ENCODE measurements at regions not wholly inside any gene's neighbourhood (a gene's known extent, or its start where the extent isn't known, plus 50 kb on each side); places are given as distances from the start of the nearest gene placed in this dataset.

GRCh38 chr4:165666836-165667235, 206.2 kb upstream of the TLL1 start:
- no peaks in the 10 kb centered on the region for H3K9me3 ChIP-seq (ENCODE audit: severe bottlenecking)

GRCh38 chr4:165667969-165668368, 205.1 kb upstream of the TLL1 start:
- H3K36me3 ChIP-seq (ENCODE audit: low read depth), result no peaks in the 10 kb centered on the region
- no peaks in the 10 kb centered on the region for H3K27me3 ChIP-seq (ENCODE audit: insufficient read depth, poor library complexity, severe bottlenecking)
- ATAC-seq (ENCODE audit: low read depth), result no peak
- no peaks in the 10 kb centered on the region for H3K9me3 ChIP-seq (ENCODE audit: severe bottlenecking)
- DNase-seq (ENCODE audit: low spot score), result no peak
- H3K4me1 ChIP-seq (ENCODE audit: insufficient read depth, poor library complexity, severe bottlenecking), result peaks cover 3% of the 10 kb centered on the region
- no peak overlapping the region for H3K4me3 ChIP-seq (ENCODE audit: severe bottlenecking)
- TF ChIP-seq CTCF (IDR thresholded peaks at IDR 0.05; ENCODE audit: poor library complexity, severe bottlenecking), result no peak
- H3K27ac ChIP-seq (ENCODE audit: poor library complexity, severe bottlenecking), result no peak overlapping the region

More at GRCh38 chr4:165666836-165667235, 206.2 kb upstream of the TLL1 start:
- Histone ChIP-seq H3K36me3 (ENCODE audit: low read depth) (no peaks in the 10 kb centered on the region), H3K4me1 (ENCODE audit: insufficient read depth, poor library complexity, severe bottlenecking) (peaks cover 3% of the 10 kb centered on the region), H3K27ac (ENCODE audit: poor library complexity, severe bottlenecking) (no peak overlapping the region), H3K27me3 (ENCODE audit: insufficient read depth, poor library complexity, severe bottlenecking) (no peaks in the 10 kb centered on the region), H3K4me3 (ENCODE audit: severe bottlenecking) (no peak overlapping the region)
- DNase-seq (ENCODE audit: low spot score) (no peak), ATAC-seq (ENCODE audit: low read depth) (no peak)
- TF ChIP-seq CTCF (IDR thresholded peaks at IDR 0.05; ENCODE audit: poor library complexity, severe bottlenecking), result no peak

- no peaks in the 10 kb centered on the region for H3K36me3 ChIP-seq (ENCODE audit: low read depth)
- no peak overlapping the region for H3K4me3 ChIP-seq (ENCODE audit: severe bottlenecking)
- H3K4me1 ChIP-seq (ENCODE audit: insufficient read depth, poor library complexity, severe bottlenecking), result peaks cover 3% of the 10 kb centered on the region
- no peaks in the 10 kb centered on the region for H3K9me3 ChIP-seq (ENCODE audit: severe bottlenecking)
- H3K27ac ChIP-seq (ENCODE audit: poor library complexity, severe bottlenecking), result no peak overlapping the region
- no peak for TF ChIP-seq CTCF (IDR thresholded peaks at IDR 0.05; ENCODE audit: poor library complexity, severe bottlenecking)
- no peak for ATAC-seq (ENCODE audit: low read depth)
- H3K27me3 ChIP-seq (ENCODE audit: insufficient read depth, poor library complexity, severe bottlenecking), result no peaks in the 10 kb centered on the region
- no peak for DNase-seq (ENCODE audit: low spot score)
These were observed 204.3 kb upstream of the TLL1 start for GRCh38 chr4:165668694-165669093.

GRCh38 chr4:165677081-165677480, 196.0 kb upstream of the TLL1 start:
- no peak for TF ChIP-seq CTCF (IDR thresholded peaks at IDR 0.05; ENCODE audit: poor library complexity, severe bottlenecking)
- H3K27ac ChIP-seq (ENCODE audit: poor library complexity, severe bottlenecking), result no peak overlapping the region
- H3K27me3 ChIP-seq (ENCODE audit: insufficient read depth, poor library complexity, severe bottlenecking), result no peaks in the 10 kb centered on the region
- no peaks in the 10 kb centered on the region for H3K9me3 ChIP-seq (ENCODE audit: severe bottlenecking)
- no peaks in the 10 kb centered on the region for H3K4me1 ChIP-seq (ENCODE audit: insufficient read depth, poor library complexity, severe bottlenecking)
- no peaks in the 10 kb centered on the region for H3K36me3 ChIP-seq (ENCODE audit: low read depth)
- DNase-seq (ENCODE audit: low spot score) (no peak), ATAC-seq (ENCODE audit: low read depth) (no peak)
- H3K4me3 ChIP-seq (ENCODE audit: severe bottlenecking), result no peak overlapping the region

GRCh38 chr4:165678236-165678935, 194.7 kb upstream of the TLL1 start:
- Histone ChIP-seq H3K4me3 (ENCODE audit: severe bottlenecking) (no peak overlapping the region), H3K4me1 (ENCODE audit: insufficient read depth, poor library complexity, severe bottlenecking) (peaks cover 11% of the 10 kb centered on the region), H3K27me3 (ENCODE audit: insufficient read depth, poor library complexity, severe bottlenecking) (no peaks in the 10 kb centered on the region), H3K27ac (ENCODE audit: poor library complexity, severe bottlenecking) (no peak overlapping the region), H3K36me3 (ENCODE audit: low read depth) (no peaks in the 10 kb centered on the region), H3K9me3 (ENCODE audit: severe bottlenecking) (no peaks in the 10 kb centered on the region)
- TF ChIP-seq CTCF (IDR thresholded peaks at IDR 0.05; ENCODE audit: poor library complexity, severe bottlenecking), result no peak
- no peak for DNase-seq (ENCODE audit: low spot score)
- no peak for ATAC-seq (ENCODE audit: low read depth)

All from RWPE2 (cell line).